ENCODE measurements at regions not wholly inside any gene's neighbourhood (a gene's known extent, or its start where the extent isn't known, plus 50 kb on each side); places are given as distances from the start of the nearest gene placed in this dataset.

- TF ChIP-seq ZSCAN18 (CRISPR knock-in tag; IDR thresholded peaks at IDR 0.05) (no peak), MLX (CRISPR knock-in tag; IDR thresholded peaks at IDR 0.05) (no peak), GABPB1 (CRISPR knock-in tag; IDR thresholded peaks at IDR 0.05) (no peak)
Observed at GRCh38 chr13:63983366-63983765, 2567.7 kb upstream of the PCDH20 start (continued).

GRCh38 chr13:63979951-63980350, 2564.3 kb upstream of the PCDH20 start:
- Mint-ChIP-seq H3K4me1 (no peaks in the 10 kb centered on the region), H3K9me3 (peaks cover 9% of the 10 kb centered on the region; the same call in 1 of the 2 replicates), H3K4me3 (no peak overlapping the region), H3K36me3 (no peaks in the 10 kb centered on the region), H3K27ac (no peak overlapping the region), H3K27me3 (ENCODE audit: low read depth) (no peaks in the 10 kb centered on the region)
- TF ChIP-seq RELA (CRISPR knock-in tag; IDR thresholded peaks at IDR 0.05; ENCODE audit: borderline replicate concordance) = no peak
- TF ChIP-seq ZNF416 (CRISPR knock-in tag; IDR thresholded peaks at IDR 0.05) = no peak
- TF ChIP-seq NR1H2 (CRISPR knock-in tag; IDR thresholded peaks at IDR 0.05) = no peak
- no peak for TF ChIP-seq ZNF263 (CRISPR knock-in tag; IDR thresholded peaks at IDR 0.05; ENCODE audit: low read depth)
- no peak for TF ChIP-seq RORB (CRISPR knock-in tag; IDR thresholded peaks at IDR 0.05)
- TF ChIP-seq FOXK1 (CRISPR knock-in tag; IDR thresholded peaks at IDR 0.05) = no peak
- no peak for TF ChIP-seq ERG (CRISPR knock-in tag; IDR thresholded peaks at IDR 0.05)
- no peak for TF ChIP-seq CDX4 (CRISPR knock-in tag; IDR thresholded peaks at IDR 0.05; ENCODE audit: borderline replicate concordance)
- no peak for TF ChIP-seq ZNF671 (CRISPR knock-in tag; IDR thresholded peaks at IDR 0.05)
- no peak for TF ChIP-seq ZNF121 (CRISPR knock-in tag; IDR thresholded peaks at IDR 0.05)
- no peak for TF ChIP-seq AFF4 (CRISPR knock-in tag; IDR thresholded peaks at IDR 0.05; ENCODE audit: borderline replicate concordance)
- TF ChIP-seq MXD4 (CRISPR knock-in tag; IDR thresholded peaks at IDR 0.05; ENCODE audit: borderline replicate concordance) = no peak
- TF ChIP-seq CBFB (CRISPR knock-in tag; IDR thresholded peaks at IDR 0.05; ENCODE audit: low read depth) = no peak
- no peak for TF ChIP-seq HMGA2 (CRISPR knock-in tag; IDR thresholded peaks at IDR 0.05)
- TF ChIP-seq TCF7 (CRISPR knock-in tag; IDR thresholded peaks at IDR 0.05; ENCODE audit: low read depth) = no peak
- TF ChIP-seq EMX1 (CRISPR knock-in tag; IDR thresholded peaks at IDR 0.05) = no peak
- no peak for TF ChIP-seq HMGXB4 (CRISPR knock-in tag; IDR thresholded peaks at IDR 0.05)
- no peak for TF ChIP-seq NFYB (CRISPR knock-in tag; conservative IDR thresholded peaks at IDR 0.05; ENCODE audit: low read depth)
- ChIA-PET CTCF (no interaction called here), POLR2A (no interaction called here)
- DNase-seq (ENCODE audit: low spot score) (no peak), ATAC-seq (no peak)
